ENCODE measurements at regions not wholly inside any gene's neighbourhood (a gene's known extent, or its start where the extent isn't known, plus 50 kb on each side); places are given as distances from the start of the nearest gene placed in this dataset.

DNA sequence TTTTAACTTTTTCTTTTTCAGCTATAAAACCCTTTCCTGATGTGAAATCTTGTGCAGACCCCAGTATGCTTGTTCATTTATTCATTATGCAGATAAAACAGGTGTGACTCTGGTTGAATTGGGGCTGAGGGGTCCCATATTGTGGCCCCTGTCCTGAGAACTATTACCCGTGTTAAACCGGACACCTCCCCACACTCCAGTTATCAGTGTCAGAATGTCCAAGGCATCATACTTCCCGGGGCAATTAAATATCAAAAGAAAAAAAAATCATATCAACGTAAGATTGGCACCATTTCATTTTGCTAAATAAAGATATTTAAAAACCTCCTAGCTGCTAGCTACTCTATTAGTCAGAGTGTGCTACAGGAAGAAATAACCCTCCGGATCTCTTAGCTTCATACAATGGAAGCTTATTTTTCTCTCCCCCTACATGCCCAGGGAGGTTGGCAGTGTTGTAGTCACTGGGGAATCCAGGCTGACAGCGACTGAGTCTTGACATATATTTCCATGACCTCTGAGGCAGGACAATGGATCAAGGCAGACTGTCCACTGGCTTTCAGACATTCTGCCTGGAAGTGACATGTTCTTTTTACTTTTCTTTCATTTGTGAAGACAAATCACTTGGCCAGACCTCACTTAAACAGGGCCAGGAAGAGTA, 170.0 kb downstream of the SEC61B start:
- TF ChIP-seq, protein P1, sequence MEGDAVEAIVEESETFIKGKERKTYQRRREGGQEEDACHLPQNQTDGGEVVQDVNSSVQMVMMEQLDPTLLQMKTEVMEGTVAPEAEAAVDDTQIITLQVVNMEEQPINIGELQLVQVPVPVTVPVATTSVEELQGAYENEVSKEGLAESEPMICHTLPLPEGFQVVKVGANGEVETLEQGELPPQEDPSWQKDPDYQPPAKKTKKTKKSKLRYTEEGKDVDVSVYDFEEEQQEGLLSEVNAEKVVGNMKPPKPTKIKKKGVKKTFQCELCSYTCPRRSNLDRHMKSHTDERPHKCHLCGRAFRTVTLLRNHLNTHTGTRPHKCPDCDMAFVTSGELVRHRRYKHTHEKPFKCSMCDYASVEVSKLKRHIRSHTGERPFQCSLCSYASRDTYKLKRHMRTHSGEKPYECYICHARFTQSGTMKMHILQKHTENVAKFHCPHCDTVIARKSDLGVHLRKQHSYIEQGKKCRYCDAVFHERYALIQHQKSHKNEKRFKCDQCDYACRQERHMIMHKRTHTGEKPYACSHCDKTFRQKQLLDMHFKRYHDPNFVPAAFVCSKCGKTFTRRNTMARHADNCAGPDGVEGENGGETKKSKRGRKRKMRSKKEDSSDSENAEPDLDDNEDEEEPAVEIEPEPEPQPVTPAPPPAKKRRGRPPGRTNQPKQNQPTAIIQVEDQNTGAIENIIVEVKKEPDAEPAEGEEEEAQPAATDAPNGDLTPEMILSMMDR (IDR thresholded peaks at IDR 0.05), result no peak
- no peak for TF ChIP-seq POLR2A (IDR thresholded peaks at IDR 0.05)
